ENCODE measurements at regions not wholly inside any gene's neighbourhood (a gene's known extent, or its start where the extent isn't known, plus 50 kb on each side); places are given as distances from the start of the nearest gene placed in this dataset.

- TF ChIP-seq CTCF (IDR thresholded peaks at IDR 0.05; ENCODE audit: borderline replicate concordance, extremely low read depth, low read length, poor library complexity, severe bottlenecking) (no peak), EZH2 (IDR thresholded peaks at IDR 0.05; ENCODE audit: borderline replicate concordance, low read depth, low read length, severe bottlenecking) (no peak)
Measured at GRCh38 chr7:66539902-66540375, 88.7 kb upstream of the KCTD7 start.

All from DND-41 (cell line).